NCI-H2029 (cell line): ENCODE measurements at regions not wholly inside any gene's neighbourhood (a gene's known extent, or its start where the extent isn't known, plus 50 kb on each side); places are given as distances from the start of the nearest gene placed in this dataset.
"Not testable (repeated sequence)": the region's sequence is repeated elsewhere in the genome, so short reads cannot be mapped to it uniquely, and the experiment has no call there.

Experiments used
- DNase-seq: peaks from one replicate; lab custom pipeline; 2025; lab: John Stamatoyannopoulos, UW

- no peak for DNase-seq
Measured at GRCh38 chr7:54898659-54899340, 120.0 kb upstream of the EGFR start.

- DNase-seq = no peak
Measured at GRCh38 chr7:54901840-54902239, 117.0 kb upstream of the EGFR start.

- no peak for DNase-seq
Measured at GRCh38 chr7:54904130-54904529, 114.7 kb upstream of the EGFR start.

GRCh38 chr7:54904986-54905385 lies 113.8 kb upstream of the EGFR start:
- DNase-seq = no peak

- no peak for DNase-seq
Measured at GRCh38 chr7:54906963-54907362, 111.9 kb upstream of the EGFR start.

GRCh38 chr7:54907981-54908380 lies 110.8 kb upstream of the EGFR start:
- DNase-seq = no peak

GRCh38 chr7:54908760-54909438 lies 109.9 kb upstream of the EGFR start:
- DNase-seq = no peak

- DNase-seq = no peak
Measured at GRCh38 chr7:54915870-54916598, 102.8 kb upstream of the EGFR start.

GRCh38 chr7:54917613-54918391 lies 101.0 kb upstream of the EGFR start:
- DNase-seq = no peak

GRCh38 chr7:54921116-54921515 lies 97.7 kb upstream of the EGFR start:
- no peak for DNase-seq

GRCh38 chr7:54931532-54931931 lies 87.3 kb upstream of the EGFR start:
- DNase-seq = no peak

- DNase-seq = peak; percentile 28
Measured at GRCh38 chr7:54932818-54933543, 85.8 kb upstream of the EGFR start.

GRCh38 chr7:54933643-54934042 lies 85.2 kb upstream of the EGFR start:
- DNase-seq = no peak

- no peak for DNase-seq
Measured at GRCh38 chr7:54940748-54941147, 78.1 kb upstream of the EGFR start.

- peak; percentile 14 for DNase-seq
Measured at GRCh38 chr7:54944179-54944578, 74.6 kb upstream of the EGFR start.

- DNase-seq = no peak
Measured at GRCh38 chr7:54946271-54946670, 72.5 kb upstream of the EGFR start.

GRCh38 chr7:54946764-54947163 lies 72.1 kb upstream of the EGFR start:
- no peak for DNase-seq

GRCh38 chr7:54947266-54947665 lies 71.6 kb upstream of the EGFR start:
- no peak for DNase-seq

GRCh38 chr7:54949514-54949913 lies 69.3 kb upstream of the EGFR start:
- not testable (repeated sequence) for DNase-seq

- no peak for DNase-seq
Measured at GRCh38 chr7:54955296-54955695, 63.5 kb upstream of the EGFR start.

- no peak for DNase-seq
Measured at GRCh38 chr7:54955696-54956420, 63.0 kb upstream of the EGFR start.
